Loucy (cell line): ENCODE measurements at regions not wholly inside any gene's neighbourhood (a gene's known extent, or its start where the extent isn't known, plus 50 kb on each side); places are given as distances from the start of the nearest gene placed in this dataset.
"Not testable (repeated sequence)": the region's sequence is repeated elsewhere in the genome, so short reads cannot be mapped to it uniquely, and the experiment has no call there.

Experiments
- H2AFZ ChIP-seq: fragments of 200-600 bp; sonication (generic); 2 replicates; pipeline ENCODE4 v1.6.0; 2016; ENCODE audit warnings: antibody characterized with exemption, mild to moderate bottlenecking, low read length, moderate library complexity
- H3F3A ChIP-seq: fragments of 200-600 bp; 2 replicates; pipeline ENCODE4 v1.6.0; 2016; ENCODE audit warnings: antibody characterized with exemption, low read depth, mild to moderate bottlenecking
- H3K27me3 ChIP-seq: fragments of 200-600 bp; sonication (generic); 2 replicates; pipeline ENCODE4 v1.6.1; 2014; ENCODE audit warnings: low read length, mild to moderate bottlenecking; ENCODE audit not compliant: insufficient read depth, poor library complexity, severe bottlenecking
- H3K36me3 ChIP-seq: fragments of 200-600 bp; sonication (generic); 2 replicates; pipeline ENCODE4 v1.6.1; 2016; ENCODE audit warnings: low read length; ENCODE audit not compliant: insufficient read depth
- H3K4me1 ChIP-seq: fragments of 200-600 bp; sonication (generic); 2 replicates; pipeline ENCODE4 v1.5.1; 2014; ENCODE audit warnings: low read length, mild to moderate bottlenecking; ENCODE audit not compliant: insufficient read depth, poor library complexity, severe bottlenecking
- H3K4me2 ChIP-seq: fragments of 200-600 bp; sonication (generic); 2 replicates; pipeline ENCODE4 v1.6.0; 2014; ENCODE audit warnings: antibody characterized with exemption, low read length, low read depth, mild to moderate bottlenecking; ENCODE audit not compliant: poor library complexity, severe bottlenecking
- H3K4me3 ChIP-seq: fragments of 200-600 bp; sonication (generic); 2 replicates; pipeline ENCODE4 v1.5.1; 2014; ENCODE audit warnings: low read length, mild to moderate bottlenecking, mixed read lengths; ENCODE audit not compliant: poor library complexity, severe bottlenecking
- H3K79me2 ChIP-seq: fragments of 200-600 bp; sonication (generic); 2 replicates; pipeline ENCODE4 v1.6.1; 2014; ENCODE audit warnings: low read length; ENCODE audit not compliant: insufficient read depth
- H3K9ac ChIP-seq: fragments of 200-600 bp; sonication (generic); 2 replicates; pipeline ENCODE4 v1.6.0; 2014; ENCODE audit warnings: mild to moderate bottlenecking, low read depth, low read length, moderate library complexity; ENCODE audit not compliant: poor library complexity, severe bottlenecking
- H3K9me2 ChIP-seq: fragments of 200-600 bp; sonication (generic); replicated peaks from 2 replicates; pipeline ENCODE4 v1.6.1; 2016; ENCODE audit warnings: low read depth, low read length, mixed read lengths
- H3K9me3 ChIP-seq: fragments of 200-600 bp; sonication (generic); 2 replicates; pipeline ENCODE4 v1.6.1; 2014; ENCODE audit warnings: mild to moderate bottlenecking, antibody characterized with exemption, low read length, low read depth; ENCODE audit not compliant: insufficient read depth
- H4K20me1 ChIP-seq: fragments of 200-600 bp; sonication (generic); 2 replicates; pipeline ENCODE4 v1.6.0; 2014; ENCODE audit warnings: antibody characterized with exemption, low read length, mild to moderate bottlenecking; ENCODE audit not compliant: insufficient read depth, poor library complexity, severe bottlenecking
- EZH2phosphoT487 ChIP-seq: fragments of 200-600 bp; IDR thresholded peaks from 2 replicates; pipeline ENCODE4 v1.6.1; 2018; ENCODE audit warnings: antibody characterized with exemption, mild to moderate bottlenecking, moderate library complexity, borderline replicate concordance
- TF ChIP-seq, protein P1 (sequence below): fragments of 200-600 bp; sonication (generic); conservative IDR thresholded peaks from 2 replicates; pipeline ENCODE4 v1.5.1; 2014; ENCODE audit warnings: mild to moderate bottlenecking, antibody characterized with exemption, low read length

DNA sequence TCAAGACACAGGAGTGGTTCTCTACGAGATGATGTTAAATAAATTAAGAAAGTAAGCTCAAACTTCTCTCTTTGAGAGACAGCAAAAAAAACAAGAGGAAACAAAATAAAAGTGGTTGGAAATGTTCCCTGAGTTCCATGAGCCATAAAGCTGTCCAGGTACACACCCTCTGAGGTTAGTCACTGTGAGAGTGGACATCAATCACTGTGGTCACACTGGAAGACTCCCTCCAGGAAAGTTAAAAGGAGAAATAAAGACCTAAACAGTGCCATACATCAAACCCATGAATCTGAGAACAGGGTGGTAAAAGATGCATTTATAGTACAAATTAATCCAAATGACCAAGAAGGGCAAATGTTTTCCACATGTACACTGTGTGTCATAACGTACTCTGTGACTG is 188.9 kb upstream of the FAM174A start:
- not testable (repeated sequence) for H3K4me3 ChIP-seq, H3K4me1 ChIP-seq, H2AFZ ChIP-seq, H4K20me1 ChIP-seq, H3K79me2 ChIP-seq, H3K9me3 ChIP-seq, H3K9me2 ChIP-seq, H3F3A ChIP-seq, H3K36me3 ChIP-seq, H3K9ac ChIP-seq, H3K27me3 ChIP-seq, H3K4me2 ChIP-seq

DNA sequence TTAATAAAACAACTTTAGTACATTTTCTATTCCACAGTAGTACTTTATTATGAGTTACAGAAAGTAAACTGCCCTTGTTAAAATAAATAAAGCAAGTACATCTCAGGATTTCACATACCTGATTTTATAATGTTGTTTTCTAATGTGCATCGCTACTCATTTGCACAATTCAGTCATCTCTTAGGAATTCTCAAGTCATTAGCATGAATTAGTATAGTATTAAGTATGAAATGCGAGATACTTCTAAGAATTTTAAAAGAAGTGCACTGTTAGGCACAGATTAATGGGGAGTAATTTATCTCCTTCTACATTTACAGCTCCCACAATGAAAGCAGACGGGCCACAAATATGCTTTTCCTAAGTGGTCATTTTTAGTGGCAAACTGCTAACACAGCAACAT is 193.7 kb upstream of the FAM174A start:
- not testable (repeated sequence) for H3K4me1 ChIP-seq, H3K9ac ChIP-seq, H3F3A ChIP-seq, H3K4me3 ChIP-seq, H3K4me2 ChIP-seq, H3K9me3 ChIP-seq, H3K9me2 ChIP-seq, H4K20me1 ChIP-seq, H3K27me3 ChIP-seq, H2AFZ ChIP-seq, H3K79me2 ChIP-seq, H3K36me3 ChIP-seq

DNA sequence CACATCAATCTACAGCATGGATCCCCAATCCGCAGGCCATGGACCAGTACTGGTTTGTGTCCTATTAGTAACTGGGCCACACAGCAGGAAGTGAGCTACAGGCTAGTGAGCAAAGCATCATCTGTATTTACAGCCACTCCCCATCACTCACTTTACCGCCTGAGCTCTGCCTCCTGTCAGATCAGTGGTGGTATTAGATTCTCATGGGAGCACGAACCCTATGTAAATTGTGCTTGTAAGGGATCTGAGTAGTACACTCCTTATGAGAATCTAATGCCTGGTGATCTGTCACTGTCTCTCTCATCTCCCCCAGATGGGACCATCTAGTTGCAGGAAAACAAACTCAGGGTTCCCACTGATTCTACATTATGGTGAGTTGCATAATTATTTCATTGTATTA is 212.7 kb upstream of the FAM174A start:
- no peak overlapping the region for H3K4me2 ChIP-seq
- H3K27me3 ChIP-seq: no peaks in the 10 kb centered on the region
- no peak overlapping the region for H3K9ac ChIP-seq
- H4K20me1 ChIP-seq: no peaks in the 10 kb centered on the region
- TF ChIP-seq, protein P1, sequence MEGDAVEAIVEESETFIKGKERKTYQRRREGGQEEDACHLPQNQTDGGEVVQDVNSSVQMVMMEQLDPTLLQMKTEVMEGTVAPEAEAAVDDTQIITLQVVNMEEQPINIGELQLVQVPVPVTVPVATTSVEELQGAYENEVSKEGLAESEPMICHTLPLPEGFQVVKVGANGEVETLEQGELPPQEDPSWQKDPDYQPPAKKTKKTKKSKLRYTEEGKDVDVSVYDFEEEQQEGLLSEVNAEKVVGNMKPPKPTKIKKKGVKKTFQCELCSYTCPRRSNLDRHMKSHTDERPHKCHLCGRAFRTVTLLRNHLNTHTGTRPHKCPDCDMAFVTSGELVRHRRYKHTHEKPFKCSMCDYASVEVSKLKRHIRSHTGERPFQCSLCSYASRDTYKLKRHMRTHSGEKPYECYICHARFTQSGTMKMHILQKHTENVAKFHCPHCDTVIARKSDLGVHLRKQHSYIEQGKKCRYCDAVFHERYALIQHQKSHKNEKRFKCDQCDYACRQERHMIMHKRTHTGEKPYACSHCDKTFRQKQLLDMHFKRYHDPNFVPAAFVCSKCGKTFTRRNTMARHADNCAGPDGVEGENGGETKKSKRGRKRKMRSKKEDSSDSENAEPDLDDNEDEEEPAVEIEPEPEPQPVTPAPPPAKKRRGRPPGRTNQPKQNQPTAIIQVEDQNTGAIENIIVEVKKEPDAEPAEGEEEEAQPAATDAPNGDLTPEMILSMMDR: no peak
- no peak for TF ChIP-seq EZH2phosphoT487
- no peak overlapping the region for H3K4me3 ChIP-seq
- no peaks in the 10 kb centered on the region for H3K36me3 ChIP-seq
- no peaks in the 10 kb centered on the region for H3K9me3 ChIP-seq
- no peaks in the 10 kb centered on the region for H3F3A ChIP-seq
- no peaks in the 10 kb centered on the region for H3K79me2 ChIP-seq
- H2AFZ ChIP-seq: no peak overlapping the region
- H3K9me2 ChIP-seq: no peaks in the 10 kb centered on the region
- H3K4me1 ChIP-seq: no peaks in the 10 kb centered on the region

DNA sequence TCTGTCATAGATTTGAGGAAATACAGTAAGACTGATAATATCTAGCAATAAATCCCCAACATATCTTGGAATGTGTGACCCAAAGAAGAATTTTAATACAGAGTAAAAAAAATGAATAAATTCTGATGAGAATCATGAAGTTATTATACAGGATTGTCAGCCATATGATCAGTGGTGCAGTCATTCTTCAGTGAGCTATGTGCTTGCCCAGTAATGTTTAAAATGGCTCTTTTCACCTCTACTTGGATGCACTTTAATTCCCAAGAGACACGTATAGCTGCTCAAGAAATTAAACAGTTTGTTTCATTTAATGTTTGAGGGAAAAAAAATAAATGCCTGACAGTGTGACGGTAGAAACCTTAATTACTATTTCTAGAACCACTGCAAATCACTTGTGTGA is 215.3 kb upstream of the FAM174A start:
- H3K27me3 ChIP-seq: no peaks in the 10 kb centered on the region
- no peak overlapping the region for H3K4me2 ChIP-seq
- no peak overlapping the region for H2AFZ ChIP-seq
- H3K9ac ChIP-seq: no peak overlapping the region
- no peaks in the 10 kb centered on the region for H4K20me1 ChIP-seq
- H3K79me2 ChIP-seq: no peaks in the 10 kb centered on the region
- H3K9me3 ChIP-seq: no peaks in the 10 kb centered on the region
- no peaks in the 10 kb centered on the region for H3K36me3 ChIP-seq
- H3F3A ChIP-seq: no peaks in the 10 kb centered on the region
- H3K4me1 ChIP-seq: no peaks in the 10 kb centered on the region
- no peak for TF ChIP-seq EZH2phosphoT487
- TF ChIP-seq, protein P1: no peak
- H3K9me2 ChIP-seq: no peaks in the 10 kb centered on the region
- no peak overlapping the region for H3K4me3 ChIP-seq
